ENCODE measurements at regions not wholly inside any gene's neighbourhood (a gene's known extent, or its start where the extent isn't known, plus 50 kb on each side); places are given as distances from the start of the nearest gene placed in this dataset.
A peak's percentile ranks its signal among the peaks of the same experiment; 100 is the strongest.

DNA sequence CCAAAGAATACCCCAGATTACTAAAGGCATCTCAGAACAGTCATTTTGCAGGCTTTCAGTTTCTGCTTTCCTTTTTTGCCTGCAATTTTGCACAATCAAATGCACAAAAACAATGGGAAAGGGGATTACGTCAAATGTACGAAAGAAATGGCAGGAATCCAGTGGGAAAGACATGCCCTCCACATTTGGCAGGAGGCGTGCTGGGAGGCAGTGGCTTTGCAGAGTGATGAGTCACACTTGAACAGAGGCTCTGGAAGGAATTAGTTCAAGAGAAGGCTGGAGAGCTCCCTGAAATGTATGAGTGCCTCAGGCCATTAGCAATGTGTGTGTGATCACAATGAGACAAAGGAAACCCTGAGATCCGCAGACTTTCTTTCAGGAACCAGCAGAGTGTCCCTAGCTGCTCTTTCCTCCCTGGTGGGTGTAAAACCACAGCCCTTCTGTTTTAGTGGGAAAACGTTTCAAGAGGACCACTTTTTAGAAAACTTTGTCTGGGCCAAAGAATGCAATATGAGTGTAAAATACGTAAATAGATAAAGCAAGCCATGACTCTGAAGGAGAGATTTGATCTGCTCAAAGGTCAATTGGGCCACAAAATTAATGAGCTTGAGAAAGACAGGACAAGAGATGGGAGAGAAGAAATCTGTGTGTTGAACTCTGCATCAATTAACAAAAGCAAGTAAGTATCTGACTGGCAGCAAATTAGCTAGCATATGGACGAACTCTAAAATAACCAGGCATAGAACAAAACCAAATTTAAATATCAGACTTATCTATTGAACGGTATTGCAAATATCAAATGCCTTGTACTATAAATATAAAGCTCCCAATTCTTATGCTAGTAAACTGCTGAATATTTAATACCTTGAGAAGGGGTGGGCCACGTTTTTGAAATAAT is 155.4 kb upstream of the PDE3A start:
- TF ChIP-seq CTCF (IDR thresholded peaks at IDR 0.05; ENCODE audit: insufficient read depth, low read length, poor library complexity, severe bottlenecking): no peak
- no peak overlapping the region for H3K4me3 ChIP-seq (ENCODE audit: low read depth, low read length)

GRCh38 chr12:20213723-20214625 is 154.4 kb upstream of the PDE3A start:
- no peak overlapping the region for H3K4me3 ChIP-seq (ENCODE audit: low read depth, low read length)
- H3K36me3 ChIP-seq (ENCODE audit: control insufficient read depth, insufficient read depth, low read length): no peaks in the 10 kb centered on the region
- H3K27me3 ChIP-seq (ENCODE audit: control insufficient read depth, insufficient read depth, low read length): no peaks in the 10 kb centered on the region
- no peak for DNase-seq (ENCODE audit: low read depth)
- no peak for TF ChIP-seq CTCF (IDR thresholded peaks at IDR 0.05; ENCODE audit: insufficient read depth, low read length, poor library complexity, severe bottlenecking)

More for the DNA sequence above, 155.4 kb upstream of the PDE3A start:
- no peaks in the 10 kb centered on the region for H3K36me3 ChIP-seq (ENCODE audit: control insufficient read depth, insufficient read depth, low read length)
- peak; percentile 98 for DNase-seq (ENCODE audit: low read depth)
- H3K27me3 ChIP-seq (ENCODE audit: control insufficient read depth, insufficient read depth, low read length): no peaks in the 10 kb centered on the region

- Histone ChIP-seq H3K4me3 (ENCODE audit: low read depth, low read length) (no peak overlapping the region), H3K36me3 (ENCODE audit: control insufficient read depth, insufficient read depth, low read length) (no peaks in the 10 kb centered on the region), H3K27me3 (ENCODE audit: control insufficient read depth, insufficient read depth, low read length) (no peaks in the 10 kb centered on the region)
- DNase-seq (ENCODE audit: low read depth): no peak
- TF ChIP-seq CTCF (IDR thresholded peaks at IDR 0.05; ENCODE audit: insufficient read depth, low read length, poor library complexity, severe bottlenecking): peak; percentile 22
These were observed 148.0 kb upstream of the PDE3A start for GRCh38 chr12:20220339-20220738.

DNA sequence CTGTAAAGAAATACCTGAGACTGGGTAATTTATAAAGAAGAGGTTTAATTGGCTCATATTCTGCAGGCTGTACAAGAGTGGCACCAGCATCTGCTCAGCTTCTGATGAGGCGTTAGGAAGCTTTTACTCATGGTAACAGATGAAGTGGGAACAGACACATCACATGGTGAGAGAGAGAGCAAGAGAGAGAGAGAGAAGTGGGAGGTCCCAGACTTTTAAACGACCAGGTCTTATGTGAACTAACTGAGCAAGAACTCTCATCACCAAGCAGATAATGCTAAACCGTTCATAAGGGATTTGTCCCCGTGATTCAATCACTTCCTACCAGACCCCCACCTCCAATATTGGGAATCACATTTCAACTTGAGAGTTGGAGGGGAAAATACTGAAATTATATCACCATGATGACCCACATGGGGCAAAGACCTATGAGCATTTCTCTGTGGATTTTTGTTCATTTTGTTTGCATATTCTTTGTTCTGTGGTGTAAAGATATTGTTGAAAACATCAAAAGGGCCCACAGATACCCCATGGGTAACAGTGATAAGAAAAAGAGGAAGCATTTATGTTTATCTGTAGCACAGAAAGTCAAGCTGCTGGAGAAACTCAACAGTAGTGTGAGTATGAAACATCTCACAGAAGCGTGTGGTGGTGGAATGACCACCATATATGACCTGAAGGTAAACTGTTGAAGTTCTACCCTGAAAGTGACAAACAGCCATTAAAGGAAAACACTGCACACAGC is 135.2 kb upstream of the PDE3A start:
- no peaks in the 10 kb centered on the region for H3K27me3 ChIP-seq (ENCODE audit: control insufficient read depth, insufficient read depth, low read length)
- no peak for TF ChIP-seq CTCF (IDR thresholded peaks at IDR 0.05; ENCODE audit: insufficient read depth, low read length, poor library complexity, severe bottlenecking)
- no peak for DNase-seq (ENCODE audit: low read depth)
- H3K4me3 ChIP-seq (ENCODE audit: low read depth, low read length): no peak overlapping the region
- H3K36me3 ChIP-seq (ENCODE audit: control insufficient read depth, insufficient read depth, low read length): no peaks in the 10 kb centered on the region

DNA sequence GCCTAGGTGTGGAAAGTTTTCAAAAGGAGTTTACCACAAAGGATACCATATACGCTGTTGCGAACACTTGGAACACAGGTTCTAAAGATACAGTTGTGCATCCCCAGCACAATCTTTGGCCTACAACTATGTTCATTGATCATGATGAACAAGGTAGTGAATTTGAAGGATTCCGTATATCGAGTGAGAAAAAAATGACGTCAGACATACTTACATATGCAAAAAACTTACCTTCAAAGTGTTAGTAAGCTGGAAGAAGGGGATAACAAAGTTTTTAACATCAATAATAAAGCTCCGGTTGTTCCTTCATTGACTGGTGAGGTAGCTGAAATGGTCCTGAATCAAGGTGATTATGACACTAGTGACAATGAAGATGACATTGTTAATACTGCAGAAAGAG is 133.9 kb upstream of the PDE3A start:
- Histone ChIP-seq H3K4me3 (ENCODE audit: low read depth, low read length) (no peak overlapping the region), H3K36me3 (ENCODE audit: control insufficient read depth, insufficient read depth, low read length) (no peaks in the 10 kb centered on the region), H3K27me3 (ENCODE audit: control insufficient read depth, insufficient read depth, low read length) (no peaks in the 10 kb centered on the region)
- no peak for TF ChIP-seq CTCF (IDR thresholded peaks at IDR 0.05; ENCODE audit: insufficient read depth, low read length, poor library complexity, severe bottlenecking)
- DNase-seq (ENCODE audit: low read depth): no peak

Measured in kidney epithelial cell (primary cell).